Karpas-422 (cell line): ENCODE measurements at regions not wholly inside any gene's neighbourhood (a gene's known extent, or its start where the extent isn't known, plus 50 kb on each side); places are given as distances from the start of the nearest gene placed in this dataset.

ENCODE experiments used
- DNase-seq: peaks from one replicate; pipeline ENCODE4 v3.0.0-alpha.2; 2015
- H2AFZ ChIP-seq: fragments of 200-600 bp; sonication (generic); 2 replicates; pipeline ENCODE4 v1.6.1; 2014; ENCODE audit warnings: antibody characterized with exemption, low read length, mixed read lengths
- H3K27ac ChIP-seq: fragments of 200-600 bp; sonication (generic); 2 replicates; pipeline ENCODE4 v1.5.1; 2014; ENCODE audit warnings: mild to moderate bottlenecking, low read length, moderate library complexity
- H3K27me3 ChIP-seq: fragments of 200-600 bp; sonication (generic); 2 replicates; pipeline ENCODE4 v1.6.1; 2014; ENCODE audit warnings: low read length, mixed read lengths
- H3K36me3 ChIP-seq: fragments of 200-600 bp; sonication (generic); 2 replicates; pipeline ENCODE4 v1.6.1; 2014; ENCODE audit warnings: low read length, mixed read lengths; ENCODE audit not compliant: insufficient read depth
- H3K4me1 ChIP-seq: fragments of 200-600 bp; sonication (generic); 2 replicates; pipeline ENCODE4 v1.6.1; 2014; ENCODE audit warnings: mild to moderate bottlenecking, low read length, mixed read lengths
- H3K4me2 ChIP-seq: fragments of 200-600 bp; sonication (generic); 2 replicates; pipeline ENCODE4 v1.6.1; 2014; ENCODE audit warnings: low read length, low read depth, mild to moderate bottlenecking; ENCODE audit not compliant: poor library complexity, severe bottlenecking
- H3K4me3 ChIP-seq: fragments of 200-600 bp; sonication (generic); 2 replicates; pipeline ENCODE4 v1.5.1; 2014; ENCODE audit warnings: mild to moderate bottlenecking, antibody characterized with exemption, low read length, mixed read lengths
- H3K79me2 ChIP-seq: fragments of 200-600 bp; sonication (generic); 2 replicates; pipeline ENCODE4 v1.6.1; 2014; ENCODE audit warnings: mild to moderate bottlenecking, low read length, mixed read lengths
- H3K9ac ChIP-seq: fragments of 200-600 bp; sonication (generic); 2 replicates; pipeline ENCODE4 v1.6.0; 2014; ENCODE audit warnings: low read length
- H3K9me2 ChIP-seq: fragments of 200-600 bp; sonication (generic), shearing (Covaris generic); replicated peaks from 2 replicates; pipeline ENCODE4 v1.6.0; 2014; ENCODE audit warnings: mild to moderate bottlenecking, low read length, moderate library complexity; ENCODE audit not compliant: insufficient read depth
- H3K9me3 ChIP-seq: fragments of 300-700, 200-600 bp; sonication (generic); 2 replicates; pipeline ENCODE4 v1.6.1; 2014; ENCODE audit warnings: low read length, mixed read lengths
- H4K20me1 ChIP-seq: fragments of 200-600 bp; sonication (generic); 2 replicates; pipeline ENCODE4 v1.6.1; 2014; ENCODE audit warnings: mild to moderate bottlenecking, antibody characterized with exemption, low read length, low read depth; ENCODE audit not compliant: insufficient read depth

DNA sequence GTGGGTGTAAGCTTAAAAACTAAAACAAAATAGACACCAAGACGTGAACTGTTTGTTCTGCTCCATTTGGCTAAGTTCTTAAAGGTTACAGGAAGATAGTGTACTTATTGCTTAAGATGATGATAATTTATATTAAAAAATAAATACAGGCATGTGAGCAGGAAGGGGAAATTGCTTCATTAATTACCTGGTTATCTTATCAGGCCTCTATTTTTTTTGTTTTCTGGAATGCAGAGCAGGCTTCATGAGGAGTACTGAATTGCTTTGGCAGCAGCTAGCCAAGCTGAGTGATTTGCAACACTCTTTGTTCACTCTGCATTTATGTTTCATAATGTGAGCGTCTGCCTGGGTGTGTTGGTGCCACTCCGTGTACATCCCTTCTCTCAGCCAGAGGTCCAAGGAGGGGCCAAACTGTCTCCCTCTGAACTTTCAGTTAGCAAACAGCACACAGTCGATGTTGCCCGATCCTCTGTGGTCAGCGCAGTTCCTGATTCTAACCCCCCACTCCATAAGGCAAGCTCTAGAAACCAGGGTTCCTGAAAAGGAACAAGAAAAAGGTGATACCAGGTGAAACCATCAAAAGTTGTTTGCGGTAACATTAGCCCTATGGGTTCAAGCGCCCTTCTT, 348.2 kb downstream of the SPRY1 start:
- no peak overlapping the region for H3K9ac ChIP-seq
- no peaks in the 10 kb centered on the region for H3K9me2 ChIP-seq
- no peaks in the 10 kb centered on the region for H3K9me3 ChIP-seq
- H3K4me1 ChIP-seq: no peaks in the 10 kb centered on the region
- H2AFZ ChIP-seq: no peak overlapping the region
- no peak overlapping the region for H3K27ac ChIP-seq
- H3K79me2 ChIP-seq: no peaks in the 10 kb centered on the region
- H3K4me3 ChIP-seq: no peak overlapping the region
- H3K27me3 ChIP-seq: no peaks in the 10 kb centered on the region
- H4K20me1 ChIP-seq: no peaks in the 10 kb centered on the region
- H3K4me2 ChIP-seq: no peak overlapping the region
- H3K36me3 ChIP-seq: no peaks in the 10 kb centered on the region
- no peak for DNase-seq

DNA sequence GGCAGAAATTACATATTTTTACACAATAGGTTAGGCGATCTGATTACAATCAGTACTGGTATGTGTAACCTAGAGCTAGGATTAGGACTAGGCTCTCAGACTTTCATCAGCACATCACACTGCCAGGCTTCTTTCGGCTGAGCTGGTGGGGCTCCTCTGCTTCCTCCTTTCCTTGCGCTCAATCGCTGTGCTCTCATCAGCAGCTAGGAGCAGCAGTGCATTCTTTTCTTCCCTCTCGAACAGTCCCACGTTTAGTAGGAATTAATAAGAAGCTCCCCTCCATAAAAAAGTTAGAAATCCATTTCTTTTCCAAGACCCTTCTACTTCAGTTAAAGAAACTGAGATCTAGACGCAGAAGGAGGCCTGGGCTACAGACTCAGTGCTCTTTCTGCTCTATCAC, 350.4 kb downstream of the SPRY1 start:
- Histone ChIP-seq H4K20me1 (no peaks in the 10 kb centered on the region), H3K4me3 (no peak overlapping the region), H3K4me1 (no peaks in the 10 kb centered on the region), H3K9me2 (no peaks in the 10 kb centered on the region), H3K9ac (no peak overlapping the region), H3K9me3 (no peaks in the 10 kb centered on the region), H3K27ac (no peak overlapping the region), H3K79me2 (no peaks in the 10 kb centered on the region), H3K27me3 (no peaks in the 10 kb centered on the region), H3K4me2 (no peak overlapping the region), H3K36me3 (no peaks in the 10 kb centered on the region), H2AFZ (no peak overlapping the region)
- DNase-seq: no peak

DNA sequence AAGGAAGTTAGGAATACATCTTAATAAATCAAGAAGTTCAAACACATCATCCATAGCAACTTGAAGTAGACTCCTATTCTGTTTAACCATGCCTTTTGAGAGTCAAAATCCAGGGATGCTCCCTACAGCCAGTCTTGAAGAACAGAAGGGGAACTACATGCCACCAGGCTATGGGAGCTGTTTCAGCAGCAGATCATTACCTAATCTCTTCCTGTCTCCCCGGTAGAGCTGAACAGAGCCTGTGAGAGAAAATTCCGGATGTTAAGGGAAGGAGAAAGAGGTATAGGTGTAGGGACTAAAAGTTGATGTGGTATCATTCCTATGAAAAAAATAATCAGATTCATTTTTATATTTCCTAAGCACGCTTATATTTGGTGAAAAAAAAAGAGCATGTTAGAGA, 352.2 kb downstream of the SPRY1 start:
- no peaks in the 10 kb centered on the region for H3K9me3 ChIP-seq
- no peak overlapping the region for H3K4me2 ChIP-seq
- no peaks in the 10 kb centered on the region for H3K79me2 ChIP-seq
- H3K9ac ChIP-seq: no peak overlapping the region
- H2AFZ ChIP-seq: no peak overlapping the region
- H4K20me1 ChIP-seq: no peaks in the 10 kb centered on the region
- no peak overlapping the region for H3K4me3 ChIP-seq
- DNase-seq: no peak
- no peaks in the 10 kb centered on the region for H3K9me2 ChIP-seq
- no peaks in the 10 kb centered on the region for H3K27me3 ChIP-seq
- H3K4me1 ChIP-seq: no peaks in the 10 kb centered on the region
- no peak overlapping the region for H3K27ac ChIP-seq
- H3K36me3 ChIP-seq: no peaks in the 10 kb centered on the region

DNA sequence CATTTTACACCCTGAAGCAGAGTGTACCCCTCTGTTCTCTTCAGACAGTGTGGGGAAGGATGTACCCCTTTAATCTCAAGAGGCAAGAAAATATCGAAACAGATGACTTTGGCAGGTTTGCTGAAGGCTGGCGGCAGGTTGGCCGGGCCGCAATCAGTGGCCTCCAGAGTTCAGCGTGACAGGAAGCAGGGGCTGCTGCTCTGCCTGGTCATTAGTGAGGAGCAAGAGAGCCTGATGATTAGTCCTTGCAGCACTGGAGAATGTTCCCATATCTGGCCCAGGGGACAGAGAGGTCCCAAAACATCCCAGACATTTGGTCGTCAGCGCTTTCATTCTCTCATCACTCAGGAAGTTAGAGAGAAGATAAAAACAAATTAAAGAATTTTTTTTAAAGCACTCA, 352.8 kb downstream of the SPRY1 start:
- no peak overlapping the region for H3K4me3 ChIP-seq
- H3K4me2 ChIP-seq: no peak overlapping the region
- H3K4me1 ChIP-seq: no peaks in the 10 kb centered on the region
- H2AFZ ChIP-seq: no peak overlapping the region
- no peaks in the 10 kb centered on the region for H4K20me1 ChIP-seq
- no peak overlapping the region for H3K9ac ChIP-seq
- no peaks in the 10 kb centered on the region for H3K9me2 ChIP-seq
- H3K27me3 ChIP-seq: no peaks in the 10 kb centered on the region
- no peak overlapping the region for H3K27ac ChIP-seq
- H3K79me2 ChIP-seq: no peaks in the 10 kb centered on the region
- no peak for DNase-seq
- H3K9me3 ChIP-seq: no peaks in the 10 kb centered on the region
- no peaks in the 10 kb centered on the region for H3K36me3 ChIP-seq

DNA sequence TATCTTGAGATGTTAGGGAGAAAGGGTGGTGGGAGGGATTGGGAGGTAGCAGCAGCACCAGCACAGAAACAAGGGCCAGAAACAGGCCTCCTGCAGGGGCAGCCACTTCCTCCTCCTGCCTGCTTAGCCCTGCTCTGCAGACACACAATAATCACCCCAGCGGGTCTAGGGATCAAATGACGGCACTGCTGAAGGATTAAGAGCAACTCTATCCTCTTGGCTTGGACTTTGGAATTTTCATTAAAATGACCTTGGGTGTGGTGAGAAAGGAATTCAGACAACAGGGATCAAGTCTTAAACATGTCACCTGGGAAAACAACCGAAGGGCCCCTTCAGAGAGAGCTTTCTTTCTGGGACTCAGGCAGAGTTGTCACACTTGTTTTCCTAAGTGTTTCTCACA, 353.4 kb downstream of the SPRY1 start:
- H3K27ac ChIP-seq: no peak overlapping the region
- no peak overlapping the region for H3K4me2 ChIP-seq
- H4K20me1 ChIP-seq: no peaks in the 10 kb centered on the region
- H2AFZ ChIP-seq: no peak overlapping the region
- DNase-seq: no peak
- H3K36me3 ChIP-seq: no peaks in the 10 kb centered on the region
- no peaks in the 10 kb centered on the region for H3K9me3 ChIP-seq
- H3K9ac ChIP-seq: no peak overlapping the region
- H3K27me3 ChIP-seq: no peaks in the 10 kb centered on the region
- H3K9me2 ChIP-seq: no peaks in the 10 kb centered on the region
- H3K4me3 ChIP-seq: no peak overlapping the region
- H3K79me2 ChIP-seq: no peaks in the 10 kb centered on the region
- H3K4me1 ChIP-seq: no peaks in the 10 kb centered on the region

DNA sequence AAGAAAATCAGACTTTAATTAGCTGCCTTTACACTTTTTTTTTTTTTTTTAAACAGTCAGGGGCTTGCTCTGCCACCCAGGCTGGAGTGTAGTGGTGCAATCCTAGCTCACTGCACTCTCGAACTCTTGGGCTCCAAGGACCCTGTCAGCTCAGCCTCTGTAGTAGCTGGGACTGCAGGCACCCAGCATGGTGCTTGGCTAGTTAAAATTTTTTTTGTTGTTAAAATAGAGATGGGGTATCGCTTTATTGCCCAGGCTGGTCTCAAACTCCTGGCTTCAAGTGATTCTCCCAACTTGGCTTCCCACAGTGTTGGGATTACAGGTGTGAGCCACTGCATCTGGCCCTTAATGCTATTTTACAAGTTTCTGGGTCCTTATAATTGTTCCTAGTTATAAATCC, 359.1 kb downstream of the SPRY1 start:
- no peak overlapping the region for H3K27ac ChIP-seq
- H3K36me3 ChIP-seq: no peaks in the 10 kb centered on the region
- no peak overlapping the region for H3K4me3 ChIP-seq
- H3K9ac ChIP-seq: no peak overlapping the region
- H3K9me3 ChIP-seq: no peaks in the 10 kb centered on the region
- no peak for DNase-seq
- H3K4me1 ChIP-seq: no peaks in the 10 kb centered on the region
- H3K79me2 ChIP-seq: no peaks in the 10 kb centered on the region
- H2AFZ ChIP-seq: no peak overlapping the region
- 0 out of 2 replicates have a peak, but pooled peaks cover 3% of the 10 kb centered on the region for H3K27me3 ChIP-seq
- no peaks in the 10 kb centered on the region for H4K20me1 ChIP-seq
- H3K4me2 ChIP-seq: no peak overlapping the region
- H3K9me2 ChIP-seq: peaks cover 3% of the 10 kb centered on the region; the same call in 1 of the 2 replicates

DNA sequence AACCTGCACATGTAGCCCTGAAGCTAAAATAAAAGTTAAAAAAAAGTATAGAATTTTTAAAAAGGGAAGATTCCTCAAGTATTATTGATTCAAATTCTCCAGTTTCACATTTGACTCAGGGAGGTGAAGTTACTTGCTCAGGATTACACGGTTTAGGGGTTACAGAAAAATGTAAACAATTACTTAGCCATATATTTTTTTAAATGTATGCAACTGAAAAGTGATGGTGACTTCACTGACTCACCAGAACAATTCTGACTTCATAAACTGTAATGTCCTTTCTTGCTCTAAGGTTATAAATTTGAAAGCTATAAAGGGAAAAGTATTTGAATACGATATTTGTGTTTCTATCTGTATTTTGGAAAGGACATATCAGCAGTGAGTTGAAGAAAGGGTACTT, 371.2 kb downstream of the SPRY1 start:
- Histone ChIP-seq H3K9ac (no peak overlapping the region), H3K27ac (no peak overlapping the region), H4K20me1 (no peaks in the 10 kb centered on the region), H3K9me3 (no peaks in the 10 kb centered on the region), H2AFZ (no peak overlapping the region), H3K27me3 (no peaks in the 10 kb centered on the region), H3K36me3 (no peaks in the 10 kb centered on the region), H3K79me2 (no peaks in the 10 kb centered on the region), H3K9me2 (no peaks in the 10 kb centered on the region), H3K4me1 (no peaks in the 10 kb centered on the region), H3K4me2 (no peak overlapping the region), H3K4me3 (no peak overlapping the region)
- no peak for DNase-seq

DNA sequence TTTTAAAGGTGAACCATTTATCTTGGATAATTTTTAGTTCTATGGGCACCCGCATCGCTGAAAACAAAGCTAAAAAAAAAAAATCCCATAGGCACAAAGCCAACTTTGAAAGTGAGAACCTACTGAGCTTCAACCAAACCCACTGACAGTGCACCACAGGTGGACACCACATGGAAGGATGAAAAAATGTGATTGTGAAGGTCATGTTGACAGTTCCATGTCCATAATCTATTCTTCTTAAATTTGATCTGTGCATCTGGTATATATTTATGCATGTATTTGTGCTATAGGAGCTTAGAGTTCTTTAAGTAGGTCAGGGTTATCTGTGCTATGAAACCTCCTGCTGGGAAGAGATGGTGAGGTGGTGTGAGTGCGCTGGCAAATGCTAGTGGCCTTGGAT, 374.3 kb downstream of the SPRY1 start:
- H3K4me3 ChIP-seq: no peak overlapping the region
- H2AFZ ChIP-seq: no peak overlapping the region
- H3K4me2 ChIP-seq: no peak overlapping the region
- H3K9ac ChIP-seq: no peak overlapping the region
- no peaks in the 10 kb centered on the region for H3K9me3 ChIP-seq
- no peaks in the 10 kb centered on the region for H3K4me1 ChIP-seq
- no peaks in the 10 kb centered on the region for H3K27me3 ChIP-seq
- H3K36me3 ChIP-seq: no peaks in the 10 kb centered on the region
- no peak overlapping the region for H3K27ac ChIP-seq
- H3K9me2 ChIP-seq: no peaks in the 10 kb centered on the region
- DNase-seq: no peak
- no peaks in the 10 kb centered on the region for H3K79me2 ChIP-seq
- H4K20me1 ChIP-seq: no peaks in the 10 kb centered on the region

DNA sequence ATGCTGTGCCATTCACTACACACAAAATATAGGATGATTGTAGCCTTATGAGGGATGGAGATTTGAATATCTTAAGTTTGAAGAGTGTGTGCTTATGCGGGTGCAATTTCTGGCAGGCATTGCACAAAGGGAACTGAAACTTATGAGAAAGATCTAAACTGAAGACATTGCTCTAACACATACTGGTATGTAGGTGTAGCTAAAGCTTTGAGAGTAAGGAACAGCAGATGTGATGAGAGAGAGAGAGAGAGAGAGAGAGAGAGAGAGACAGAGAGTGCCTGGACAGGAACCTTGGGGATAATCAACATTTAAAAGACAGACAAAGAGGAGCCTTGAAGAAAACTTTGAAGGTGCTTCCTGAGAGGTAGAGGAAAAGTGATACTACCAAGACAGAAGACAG, 379.7 kb downstream of the SPRY1 start:
- H3K27ac ChIP-seq: no peak overlapping the region
- no peaks in the 10 kb centered on the region for H3K9me2 ChIP-seq
- no peak for DNase-seq
- H3K79me2 ChIP-seq: no peaks in the 10 kb centered on the region
- H3K9ac ChIP-seq: no peak overlapping the region
- no peak overlapping the region for H3K4me3 ChIP-seq
- no peaks in the 10 kb centered on the region for H3K9me3 ChIP-seq
- no peaks in the 10 kb centered on the region for H4K20me1 ChIP-seq
- H3K27me3 ChIP-seq: no peaks in the 10 kb centered on the region
- H2AFZ ChIP-seq: no peak overlapping the region
- H3K4me1 ChIP-seq: no peaks in the 10 kb centered on the region
- no peaks in the 10 kb centered on the region for H3K36me3 ChIP-seq
- H3K4me2 ChIP-seq: no peak overlapping the region
